Suprapubic skin (tissue), 3 donors: ENCODE measurements at regions not wholly inside any gene's neighbourhood (a gene's known extent, or its start where the extent isn't known, plus 50 kb on each side); places are given as distances from the start of the nearest gene placed in this dataset.

Experiments used
- CTCF ChIP-seq, 2 donors: fragments of 200-600 bp in 1 of 2; fragments of 450-650 bp in 1 of 2; sonication (generic) in 1 of 2; IDR thresholded peaks; one replicate each; pipeline ENCODE4 v1.5.1; 2016 to 2019; ENCODE audit warnings: antibody characterized with exemption in 2 of 2, mild to moderate bottlenecking in 1 of 2, moderate library complexity in 1 of 2
- EP300 ChIP-seq: sonication (generic); formaldehyde crosslinking; IDR thresholded peaks from one replicate; pipeline ENCODE4 v1.6.1; 2017; ENCODE audit warnings: antibody characterized with exemption

- TF ChIP-seq CTCF (IDR thresholded peaks at IDR 0.05) (no peak), EP300 (no peak)
These were observed 757.6 kb downstream of the MED13L start for GRCh38 chr12:115519887-115520286.
